Astrocyte of the cerebellum (primary cell): ENCODE measurements at regions not wholly inside any gene's neighbourhood (a gene's known extent, or its start where the extent isn't known, plus 50 kb on each side); places are given as distances from the start of the nearest gene placed in this dataset.
A peak's percentile ranks its signal among the peaks of the same experiment; 100 is the strongest.

Experiments used
- DNase-seq: peaks from one replicate; pipeline ENCODE4 v3.0.0-alpha.2; 2011; ENCODE audit warnings: low read depth
- H3K4me3 ChIP-seq: 2 replicates; pipeline ENCODE4 v1.5.1; 2011; ENCODE audit warnings: mild to moderate bottlenecking, low read depth, low read length, moderate library complexity
- in situ Hi-C: cut with HindIII; loops from 2 replicates; pipeline ENCODE4 v1.10.0; 2017; ENCODE audit warnings: low sequenced_read_pairs
- TF ChIP-seq, protein P1 (sequence below): IDR thresholded peaks from 2 replicates; pipeline ENCODE4 v1.5.1; 2012; ENCODE audit warnings: low read length, low read depth, moderate library complexity, mild to moderate bottlenecking; ENCODE audit errors: missing control alignments

DNA sequence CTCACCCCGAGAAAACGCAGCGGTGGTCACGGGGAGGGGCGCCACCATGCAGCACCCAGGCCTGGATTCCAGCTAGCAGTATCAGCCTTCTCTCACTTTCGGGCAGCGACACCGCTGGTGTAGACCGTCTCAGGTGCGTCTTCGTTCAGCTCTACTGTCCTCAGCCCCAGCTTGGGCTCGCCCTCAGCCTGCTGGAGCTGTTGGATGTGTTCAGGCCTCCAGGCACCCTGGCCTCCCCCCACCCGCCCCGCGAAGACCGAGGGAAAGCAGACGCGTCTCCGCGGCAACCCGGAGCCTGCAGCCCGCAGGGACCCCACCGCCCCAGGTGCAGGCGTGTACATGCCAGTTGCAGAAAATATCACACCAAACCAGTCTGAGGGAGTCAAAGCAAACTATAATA lies 60.8 kb upstream of the CARMIL1 start:
- in situ Hi-C loops = no loop called here
- no peak overlapping the region for H3K4me3 ChIP-seq
- no peak for DNase-seq
- TF ChIP-seq, protein P1, sequence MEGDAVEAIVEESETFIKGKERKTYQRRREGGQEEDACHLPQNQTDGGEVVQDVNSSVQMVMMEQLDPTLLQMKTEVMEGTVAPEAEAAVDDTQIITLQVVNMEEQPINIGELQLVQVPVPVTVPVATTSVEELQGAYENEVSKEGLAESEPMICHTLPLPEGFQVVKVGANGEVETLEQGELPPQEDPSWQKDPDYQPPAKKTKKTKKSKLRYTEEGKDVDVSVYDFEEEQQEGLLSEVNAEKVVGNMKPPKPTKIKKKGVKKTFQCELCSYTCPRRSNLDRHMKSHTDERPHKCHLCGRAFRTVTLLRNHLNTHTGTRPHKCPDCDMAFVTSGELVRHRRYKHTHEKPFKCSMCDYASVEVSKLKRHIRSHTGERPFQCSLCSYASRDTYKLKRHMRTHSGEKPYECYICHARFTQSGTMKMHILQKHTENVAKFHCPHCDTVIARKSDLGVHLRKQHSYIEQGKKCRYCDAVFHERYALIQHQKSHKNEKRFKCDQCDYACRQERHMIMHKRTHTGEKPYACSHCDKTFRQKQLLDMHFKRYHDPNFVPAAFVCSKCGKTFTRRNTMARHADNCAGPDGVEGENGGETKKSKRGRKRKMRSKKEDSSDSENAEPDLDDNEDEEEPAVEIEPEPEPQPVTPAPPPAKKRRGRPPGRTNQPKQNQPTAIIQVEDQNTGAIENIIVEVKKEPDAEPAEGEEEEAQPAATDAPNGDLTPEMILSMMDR = no peak

DNA sequence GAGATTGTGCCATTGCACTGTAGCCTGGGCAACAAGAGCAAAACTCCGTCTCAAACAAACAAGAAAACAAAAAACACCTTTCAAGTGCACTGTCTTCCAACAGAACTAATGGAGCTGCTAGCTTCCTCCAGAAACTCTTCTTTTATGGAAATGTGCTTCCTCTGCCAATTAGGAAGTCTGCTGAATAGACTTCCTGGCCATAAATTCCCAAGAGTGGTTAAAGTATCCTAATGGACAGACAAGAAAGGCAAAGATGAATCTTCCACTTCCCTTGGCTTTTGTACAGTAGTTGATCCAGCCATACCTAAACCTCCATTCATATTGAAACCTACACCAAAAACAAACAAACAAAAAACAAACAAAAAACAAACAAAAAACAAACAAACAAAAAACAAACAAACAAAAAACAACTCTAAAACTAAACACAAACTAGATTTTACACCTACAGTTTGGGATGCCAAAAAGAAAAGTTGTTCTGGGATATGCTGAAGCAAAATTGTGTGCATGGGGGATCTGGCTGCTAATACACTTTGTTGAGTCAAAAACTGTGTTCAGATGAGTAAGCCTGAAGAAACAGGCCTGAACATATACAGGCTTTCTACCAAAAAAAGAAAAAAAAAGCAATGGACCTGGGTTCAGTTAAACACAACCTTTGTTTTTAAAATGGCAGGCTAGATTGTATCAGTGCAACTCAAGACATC lies 59.8 kb upstream of the CARMIL1 start:
- no peak overlapping the region for H3K4me3 ChIP-seq
- TF ChIP-seq, protein P1 = no peak
- DNase-seq = no peak
- in situ Hi-C loops = no loop called here

DNA sequence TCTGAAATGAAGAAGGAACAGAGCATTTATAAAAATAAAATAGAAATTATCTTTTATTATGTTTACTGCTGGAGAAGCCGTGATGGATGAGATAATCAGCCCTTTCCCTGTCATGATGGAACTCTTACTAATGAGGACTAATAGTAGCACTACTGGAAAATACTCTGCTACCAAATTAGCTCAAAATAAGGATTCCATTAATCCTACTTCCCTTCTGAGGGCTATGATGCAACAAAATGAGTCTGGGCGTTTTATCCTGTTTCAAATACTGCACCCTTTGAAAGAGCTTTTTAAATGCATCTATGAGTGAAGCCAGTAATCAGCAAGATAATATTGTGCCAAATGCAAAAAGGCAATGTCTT lies 59.3 kb upstream of the CARMIL1 start:
- in situ Hi-C loops = no loop called here
- TF ChIP-seq, protein P1 = no peak
- H3K4me3 ChIP-seq = no peak overlapping the region
- no peak for DNase-seq

DNA sequence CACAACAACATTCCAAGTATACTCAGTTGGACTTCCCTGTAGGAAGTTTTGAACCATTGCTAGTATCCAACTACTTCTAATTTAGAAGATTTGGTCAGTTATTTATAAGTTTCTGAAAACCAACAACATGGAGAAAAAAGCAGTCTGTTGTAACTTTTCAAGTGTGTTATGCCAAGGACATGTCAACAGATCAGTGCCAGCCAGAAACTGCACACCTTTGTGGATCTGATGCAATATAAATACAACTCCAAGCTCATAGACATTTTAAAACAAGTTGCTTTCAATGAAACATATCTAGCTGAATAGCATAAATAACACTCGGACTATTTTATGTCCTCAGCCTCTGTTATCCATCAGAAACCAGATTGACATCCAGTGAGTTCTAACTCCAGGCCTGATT lies 58.3 kb upstream of the CARMIL1 start:
- H3K4me3 ChIP-seq = no peak overlapping the region
- TF ChIP-seq, protein P1 = no peak
- no peak for DNase-seq
- in situ Hi-C loops = no loop called here

DNA sequence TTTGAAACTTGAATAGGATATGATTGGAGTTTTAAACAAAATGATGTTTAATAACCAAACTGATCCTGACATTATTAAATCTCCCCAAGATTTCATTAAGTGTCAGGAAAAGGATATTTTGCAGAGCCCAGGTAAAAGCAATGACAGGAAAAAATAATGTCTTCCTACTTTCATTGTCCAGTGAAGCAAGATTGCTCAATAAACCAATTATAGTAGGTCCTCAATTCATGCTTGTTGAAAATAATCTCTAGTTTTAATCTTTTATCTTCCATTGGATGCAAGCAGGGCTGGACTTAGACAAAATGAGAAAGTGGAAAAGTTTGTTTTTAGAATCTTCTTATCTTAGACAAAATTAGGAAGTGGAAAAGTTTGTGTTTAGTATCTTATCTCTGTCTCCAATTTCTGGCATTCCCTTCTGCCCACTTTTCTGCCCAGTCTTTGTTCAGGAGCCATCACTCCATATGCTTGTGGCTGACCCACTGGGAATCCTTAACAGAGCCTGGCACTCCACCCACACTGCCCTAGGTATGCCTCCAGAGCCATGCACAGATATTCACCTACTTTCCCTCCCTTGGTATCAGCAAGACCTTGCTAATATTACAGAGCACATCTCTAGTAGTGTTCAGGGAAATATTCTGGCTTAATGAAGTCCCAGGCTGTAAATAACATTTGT lies 57.0 kb upstream of the CARMIL1 start:
- in situ Hi-C loops = no loop called here
- TF ChIP-seq, protein P1 = no peak
- H3K4me3 ChIP-seq = no peak overlapping the region
- DNase-seq = no peak

DNA sequence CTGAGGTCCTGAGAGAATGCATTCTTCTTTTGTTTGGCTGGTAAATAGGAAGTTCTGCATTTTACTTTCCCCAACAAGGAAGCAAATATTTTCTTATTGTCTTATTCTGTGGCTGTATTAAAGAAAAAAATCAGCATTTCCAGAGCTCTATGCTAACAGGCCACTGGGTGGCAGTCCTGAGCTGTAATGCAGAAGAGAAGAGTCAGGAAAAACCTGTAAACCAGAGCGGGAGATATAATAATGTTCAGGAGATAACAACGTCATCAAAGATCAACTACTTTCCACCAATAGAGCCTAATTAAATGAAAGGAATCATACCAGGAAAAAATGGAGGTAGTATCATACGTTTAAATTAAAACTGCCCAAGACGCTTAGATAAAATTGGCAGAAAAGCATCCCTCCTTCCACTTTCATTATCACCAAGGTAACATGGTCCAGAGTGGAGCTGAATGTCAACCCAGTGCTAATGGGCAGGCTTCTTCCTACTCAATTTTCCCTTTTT lies 55.6 kb upstream of the CARMIL1 start:
- H3K4me3 ChIP-seq = peak overlapping the region; percentile 8
- TF ChIP-seq, protein P1 = peak; percentile 87
- in situ Hi-C loops = no loop called here
- no peak for DNase-seq
